ENCODE measurements at regions not wholly inside any gene's neighbourhood (a gene's known extent, or its start where the extent isn't known, plus 50 kb on each side); places are given as distances from the start of the nearest gene placed in this dataset.

DNA sequence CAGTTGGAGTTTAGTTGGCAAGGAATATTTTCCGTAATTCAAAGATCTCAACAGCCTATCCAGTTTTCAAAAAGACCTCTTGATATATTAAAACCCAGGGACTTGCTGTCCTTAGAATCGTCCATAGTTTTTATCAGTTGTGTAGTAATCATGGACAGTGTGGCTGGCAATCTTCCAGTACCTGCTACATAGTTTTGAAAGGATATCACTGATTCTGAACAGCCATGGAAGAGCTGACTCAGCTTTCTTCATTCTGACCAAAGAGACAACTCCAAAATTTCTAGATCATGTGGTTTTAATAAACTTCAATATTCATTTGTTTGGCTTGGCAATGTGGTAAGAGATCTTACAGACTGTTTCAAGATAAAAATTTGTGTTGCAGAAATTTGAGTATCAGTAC, 616.7 kb downstream of the TDRD15 start:
- no peaks in the 10 kb centered on the region for H3K27me3 ChIP-seq (ENCODE audit: control insufficient read depth, insufficient read depth, low read length)
- ATAC-seq (no peak), DNase-seq (no peak)
- no peaks in the 10 kb centered on the region for H3K4me1 ChIP-seq (ENCODE audit: control insufficient read depth, insufficient read depth, low read length)
- intact Hi-C loops (cut with micrococcal nuclease) = no loop called here
- no peak overlapping the region for H3K4me3 Mint-ChIP-seq
- H3K27me3 Mint-ChIP-seq (ENCODE audit: low read depth in 2 of 2) = no peaks in the 10 kb centered on the region
- H3K4me3 ChIP-seq (ENCODE audit: low read length) = no peak overlapping the region
- H3K9me3 ChIP-seq (ENCODE audit: control insufficient read depth, insufficient read depth, low read length) = no peaks in the 10 kb centered on the region
- H3K27ac Mint-ChIP-seq = no peak overlapping the region
- WGBS (ENCODE audit: insufficient coverage) = 46% methylated on average over 1 of the region's 2 CpGs
- H3K4me1 Mint-ChIP-seq = no peaks in the 10 kb centered on the region
- no peaks in the 10 kb centered on the region for H3K36me3 ChIP-seq (ENCODE audit: control insufficient read depth, insufficient read depth, low read length)
- H3K27ac ChIP-seq (ENCODE audit: low read length) = no peak overlapping the region
- peaks cover 8 to 26% of the 10 kb centered on the region in 2 donors for H3K9me3 Mint-ChIP-seq
- peaks cover 8% of the 10 kb centered on the region for H3K36me3 Mint-ChIP-seq
- TF ChIP-seq, protein P1, sequence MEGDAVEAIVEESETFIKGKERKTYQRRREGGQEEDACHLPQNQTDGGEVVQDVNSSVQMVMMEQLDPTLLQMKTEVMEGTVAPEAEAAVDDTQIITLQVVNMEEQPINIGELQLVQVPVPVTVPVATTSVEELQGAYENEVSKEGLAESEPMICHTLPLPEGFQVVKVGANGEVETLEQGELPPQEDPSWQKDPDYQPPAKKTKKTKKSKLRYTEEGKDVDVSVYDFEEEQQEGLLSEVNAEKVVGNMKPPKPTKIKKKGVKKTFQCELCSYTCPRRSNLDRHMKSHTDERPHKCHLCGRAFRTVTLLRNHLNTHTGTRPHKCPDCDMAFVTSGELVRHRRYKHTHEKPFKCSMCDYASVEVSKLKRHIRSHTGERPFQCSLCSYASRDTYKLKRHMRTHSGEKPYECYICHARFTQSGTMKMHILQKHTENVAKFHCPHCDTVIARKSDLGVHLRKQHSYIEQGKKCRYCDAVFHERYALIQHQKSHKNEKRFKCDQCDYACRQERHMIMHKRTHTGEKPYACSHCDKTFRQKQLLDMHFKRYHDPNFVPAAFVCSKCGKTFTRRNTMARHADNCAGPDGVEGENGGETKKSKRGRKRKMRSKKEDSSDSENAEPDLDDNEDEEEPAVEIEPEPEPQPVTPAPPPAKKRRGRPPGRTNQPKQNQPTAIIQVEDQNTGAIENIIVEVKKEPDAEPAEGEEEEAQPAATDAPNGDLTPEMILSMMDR (IDR thresholded peaks at IDR 0.05) = no peak

DNA sequence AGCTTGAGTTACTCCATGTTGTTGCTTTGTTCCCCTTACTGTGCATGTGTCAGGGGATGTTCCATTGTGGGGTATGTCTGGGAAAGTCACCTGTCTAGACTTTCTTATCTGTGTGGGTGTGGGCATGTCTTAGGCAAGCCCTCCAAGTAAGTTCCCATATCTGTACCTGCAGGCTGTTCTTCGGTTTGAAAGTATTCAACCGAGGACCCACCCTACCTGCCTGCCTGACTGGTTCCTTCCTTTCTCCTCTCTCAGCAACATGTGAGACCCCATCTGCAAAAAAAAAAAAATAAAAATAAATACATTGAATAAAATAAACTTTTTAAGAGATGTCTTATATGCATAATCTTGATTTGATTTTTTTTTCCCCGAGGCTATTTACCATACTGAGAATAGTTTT, 622.7 kb downstream of the TDRD15 start:
- no peak for DNase-seq
- Mint-ChIP-seq H3K4me1 (no peaks in the 10 kb centered on the region), H3K9me3 (peaks cover 16 to 18% of the 10 kb centered on the region in 2 donors), H3K27me3 (ENCODE audit: low read depth in 2 of 2) (no peaks in the 10 kb centered on the region), H3K4me3 (no peak overlapping the region), H3K36me3 (peaks cover 14% of the 10 kb centered on the region), H3K27ac (no peak overlapping the region)
- TF ChIP-seq, protein P1 (IDR thresholded peaks at IDR 0.05) = no peak
- H3K9me3 ChIP-seq (ENCODE audit: control insufficient read depth, insufficient read depth, low read length) = peaks cover 5% of the 10 kb centered on the region
- no peak overlapping the region for H3K4me3 ChIP-seq (ENCODE audit: low read length)
- H3K27me3 ChIP-seq (ENCODE audit: control insufficient read depth, insufficient read depth, low read length) = no peaks in the 10 kb centered on the region
- no peaks in the 10 kb centered on the region for H3K4me1 ChIP-seq (ENCODE audit: control insufficient read depth, insufficient read depth, low read length)
- intact Hi-C loops (cut with micrococcal nuclease) = no loop called here
- WGBS (ENCODE audit: insufficient coverage) = 80% methylated on average over 2 of the region's 3 CpGs
- ATAC-seq = no peak
- H3K27ac ChIP-seq (ENCODE audit: low read length) = no peak overlapping the region
- H3K36me3 ChIP-seq (ENCODE audit: control insufficient read depth, insufficient read depth, low read length) = no peaks in the 10 kb centered on the region

DNA sequence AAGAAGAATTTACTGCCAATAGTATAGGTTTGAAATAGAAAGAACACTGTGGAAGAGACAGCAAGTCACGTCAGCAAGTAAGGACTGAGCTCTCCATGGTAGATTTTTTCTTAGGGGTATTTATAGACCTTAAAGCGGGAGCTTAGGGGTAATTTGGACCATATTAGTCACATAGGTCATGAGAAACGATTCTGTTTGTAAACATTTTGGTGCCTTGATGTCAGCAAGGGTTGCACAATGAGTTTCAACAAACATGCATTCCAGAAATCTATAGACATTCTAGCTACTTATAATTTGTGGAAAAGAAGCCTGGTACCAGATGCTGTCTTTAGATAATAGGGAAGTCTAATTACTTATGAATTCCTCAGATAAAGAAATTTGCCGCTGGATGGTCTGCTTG, 624.7 kb downstream of the TDRD15 start:
- no peaks in the 10 kb centered on the region for H3K4me1 Mint-ChIP-seq
- H3K4me1 ChIP-seq (ENCODE audit: control insufficient read depth, insufficient read depth, low read length) = no peaks in the 10 kb centered on the region
- H3K27ac Mint-ChIP-seq = no peak overlapping the region
- H3K9me3 Mint-ChIP-seq = peaks cover 15 to 21% of the 10 kb centered on the region in 2 donors
- no peaks in the 10 kb centered on the region for H3K27me3 ChIP-seq (ENCODE audit: control insufficient read depth, insufficient read depth, low read length)
- WGBS (ENCODE audit: insufficient coverage) = 65% methylated on average over 3 of the region's 4 CpGs
- no peak overlapping the region for H3K27ac ChIP-seq (ENCODE audit: low read length)
- ATAC-seq (no peak), DNase-seq (no peak)
- TF ChIP-seq, protein P1 (IDR thresholded peaks at IDR 0.05) = no peak
- H3K4me3 ChIP-seq (ENCODE audit: low read length) = no peak overlapping the region
- intact Hi-C loops (cut with micrococcal nuclease) = no loop called here
- H3K9me3 ChIP-seq (ENCODE audit: control insufficient read depth, insufficient read depth, low read length) = peaks cover 5% of the 10 kb centered on the region
- no peaks in the 10 kb centered on the region for H3K27me3 Mint-ChIP-seq (ENCODE audit: low read depth in 2 of 2)
- H3K36me3 ChIP-seq (ENCODE audit: control insufficient read depth, insufficient read depth, low read length) = no peaks in the 10 kb centered on the region
- H3K36me3 Mint-ChIP-seq = peaks cover 14% of the 10 kb centered on the region
- no peak overlapping the region for H3K4me3 Mint-ChIP-seq

DNA sequence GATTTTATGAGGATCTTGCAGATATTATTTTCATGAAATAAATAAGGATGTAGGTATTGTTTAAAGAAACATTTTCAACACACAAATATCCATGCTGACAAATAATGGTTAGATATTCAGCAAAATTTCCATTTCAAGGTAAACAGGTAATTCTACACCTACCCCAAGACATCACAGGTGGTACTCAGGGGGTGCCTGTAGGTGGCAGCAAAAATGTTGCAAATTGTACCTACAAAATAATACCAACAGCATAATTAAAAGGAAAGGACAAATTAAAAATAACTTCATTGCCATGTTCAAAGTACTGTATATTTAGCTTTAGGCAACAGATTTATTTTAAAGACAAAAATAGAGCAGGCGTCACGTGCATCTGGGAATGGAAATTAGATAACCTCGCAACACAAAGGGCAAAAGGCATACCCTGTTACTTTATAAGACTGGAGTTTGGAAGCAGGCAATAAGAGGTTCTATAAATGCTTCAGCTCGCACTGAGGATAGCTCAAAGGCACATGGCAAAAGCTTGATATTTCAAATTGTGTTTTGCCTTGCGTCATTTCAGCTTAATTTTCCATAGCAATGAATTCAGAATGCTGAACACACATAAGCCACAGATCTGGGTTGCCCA, 630.5 kb downstream of the TDRD15 start:
- H3K27ac Mint-ChIP-seq = no peak overlapping the region
- DNase-seq (no peak), ATAC-seq (no peak)
- TF ChIP-seq, protein P1 (IDR thresholded peaks at IDR 0.05) = no peak
- 69% methylated on average over 5 of the region's 5 CpGs for WGBS (ENCODE audit: insufficient coverage)
- no peak overlapping the region for H3K4me3 Mint-ChIP-seq
- Histone ChIP-seq H3K4me3 (ENCODE audit: low read length) (no peak overlapping the region), H3K9me3 (ENCODE audit: control insufficient read depth, insufficient read depth, low read length) (no peaks in the 10 kb centered on the region), H3K36me3 (ENCODE audit: control insufficient read depth, insufficient read depth, low read length) (no peaks in the 10 kb centered on the region), H3K27me3 (ENCODE audit: control insufficient read depth, insufficient read depth, low read length) (no peaks in the 10 kb centered on the region), H3K4me1 (ENCODE audit: control insufficient read depth, insufficient read depth, low read length) (no peaks in the 10 kb centered on the region), H3K27ac (ENCODE audit: low read length) (no peak overlapping the region)
- no peaks in the 10 kb centered on the region for H3K27me3 Mint-ChIP-seq (ENCODE audit: low read depth in 2 of 2)
- H3K9me3 Mint-ChIP-seq = peaks cover 12 to 13% of the 10 kb centered on the region in 2 donors
- peaks cover 8% of the 10 kb centered on the region for H3K36me3 Mint-ChIP-seq
- intact Hi-C loops (cut with micrococcal nuclease) = no loop called here
- no peaks in the 10 kb centered on the region for H3K4me1 Mint-ChIP-seq
